Lower leg skin (tissue), 4 donors: ENCODE measurements at regions not wholly inside any gene's neighbourhood (a gene's known extent, or its start where the extent isn't known, plus 50 kb on each side); places are given as distances from the start of the nearest gene placed in this dataset.

ENCODE experiments used
- DNase-seq, 2 donors: peaks; one replicate each; pipeline ENCODE4 v3.0.0-alpha.2; 2019; ENCODE audit warnings: low spot score in 2 of 2
- H3K4me3 ChIP-seq: fragments of 200-600 bp; sonication (generic); 2 replicates; pipeline ENCODE4 v1.5.1; 2017; ENCODE audit warnings: mild to moderate bottlenecking, low read depth; ENCODE audit not compliant: poor library complexity, severe bottlenecking
- CTCF ChIP-seq, 3 donors: fragments of 450-650 bp; IDR thresholded peaks; one replicate each; pipeline ENCODE4 v1.5.1; 2016; ENCODE audit warnings: antibody characterized with exemption in 3 of 3, mild to moderate bottlenecking in 3 of 3, moderate library complexity in 2 of 3
- POLR2A ChIP-seq, 2 donors: fragments of 450-650 bp; IDR thresholded peaks; one replicate each; pipeline ENCODE4 v1.6.1; 2016 to 2017; ENCODE audit warnings: antibody characterized with exemption in 2 of 2, mild to moderate bottlenecking in 1 of 2, moderate library complexity in 1 of 2
- WGBS, 2 donors: methylation state at CpG; one replicate each; pipeline ENCODE4 v1.1.5; 2018; 5-methylcytosine and 5-hydroxymethylcytosine counted together
- intact Hi-C: fragments of 100-400 bp; cut with DNase I; formaldehyde crosslinking; loops from one replicate; pipeline ENCODE4 v1.15.0; 2023; ENCODE audit warnings: low total_unique reads

DNA sequence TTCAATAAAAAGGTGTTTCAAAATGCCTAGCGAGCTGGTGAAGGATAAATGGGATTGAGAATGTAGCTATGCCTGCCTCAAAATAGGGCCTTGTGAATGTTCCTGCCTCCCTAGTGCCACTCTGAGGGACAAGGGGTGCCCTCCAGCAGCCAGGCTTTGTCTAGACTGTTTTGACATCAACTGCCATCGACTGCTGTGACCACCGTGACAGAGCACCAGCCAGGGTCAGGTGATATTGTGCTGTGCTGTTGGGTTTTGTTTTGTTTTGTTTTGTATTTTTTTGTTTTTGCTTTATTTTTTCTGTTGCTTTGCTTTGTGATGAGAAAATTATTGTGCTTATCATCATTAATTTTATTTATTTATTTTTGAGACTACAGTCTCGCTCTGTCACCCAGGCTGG, 144.8 kb downstream of the SMAD6 start:
- WGBS, 2 donors: 86 to 95% methylated on average over 4 of the region's 4 CpGs
- H3K4me3 ChIP-seq: no peak overlapping the region
- peak in 1 of 2 donors; percentile 45 for DNase-seq
- TF ChIP-seq CTCF (IDR thresholded peaks at IDR 0.05) (no peak), POLR2A (IDR thresholded peaks at IDR 0.05) (no peak)
- intact Hi-C loops: no loop called here

DNA sequence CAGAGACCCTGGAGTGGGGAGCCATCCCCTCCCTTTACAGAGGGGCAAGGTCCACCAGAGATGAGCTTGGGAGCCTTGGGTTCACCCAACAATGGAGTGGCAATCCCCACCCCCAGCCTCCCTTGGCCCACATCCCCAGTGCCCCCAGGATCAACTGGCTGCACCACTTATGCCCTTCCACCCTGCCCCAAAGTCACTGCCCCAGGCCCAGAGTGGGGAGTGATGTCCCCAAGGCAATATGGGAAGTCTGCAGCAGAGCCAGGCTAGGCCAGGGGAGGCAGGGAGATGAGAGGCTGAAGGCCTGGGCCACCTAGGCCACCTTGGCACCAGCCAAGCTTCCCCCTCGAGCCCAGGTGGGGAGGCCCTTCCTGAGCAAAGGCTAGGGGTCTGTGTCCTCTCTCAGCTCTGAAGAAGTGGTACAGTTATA, 145.5 kb downstream of the SMAD6 start:
- WGBS, 2 donors: 92 to 100% methylated on average over 1 of the region's 1 CpG
- peak in 1 of 2 donors; percentile 61 for DNase-seq

DNA sequence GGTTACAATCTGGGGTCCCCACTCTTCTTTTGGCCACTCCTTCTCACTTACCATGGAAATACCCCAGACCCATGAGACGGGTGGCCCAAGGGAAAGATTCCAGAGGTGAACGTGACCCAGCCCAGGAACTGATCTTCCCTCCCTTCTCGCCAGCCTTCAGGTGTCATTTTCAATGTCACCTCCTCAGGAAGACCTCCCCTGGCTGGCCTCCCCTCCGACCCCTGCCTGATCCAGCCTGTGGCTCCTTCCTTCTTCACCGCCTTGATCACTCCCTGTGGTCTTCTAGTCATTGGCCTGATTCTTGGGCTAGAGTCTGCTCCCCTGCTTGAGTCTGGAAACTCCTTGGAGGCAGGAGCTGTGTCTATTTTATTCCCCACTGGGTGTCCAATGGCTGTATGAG, 146.1 kb downstream of the SMAD6 start:
- intact Hi-C loops: no loop called here
- DNase-seq: peak in 1 of 2 donors; percentile 80
- WGBS, 2 donors: 94% methylated on average over 5 of the region's 5 CpGs
- no peak for TF ChIP-seq POLR2A (IDR thresholded peaks at IDR 0.05)
- no peak for TF ChIP-seq CTCF (IDR thresholded peaks at IDR 0.05)
- H3K4me3 ChIP-seq: no peak overlapping the region

More for the DNA sequence above, 145.5 kb downstream of the SMAD6 start:
- no peak overlapping the region for H3K4me3 ChIP-seq
- TF ChIP-seq CTCF (IDR thresholded peaks at IDR 0.05): no peak
- TF ChIP-seq POLR2A (IDR thresholded peaks at IDR 0.05): no peak
- intact Hi-C loops: no loop called here

- H3K4me3 ChIP-seq: no peak overlapping the region
- no peak for TF ChIP-seq POLR2A (IDR thresholded peaks at IDR 0.05)
- no peak for TF ChIP-seq CTCF (IDR thresholded peaks at IDR 0.05)
- 89 to 90% methylated on average over 8 of the region's 9 CpGs for WGBS, 2 donors
- peak in 1 of 2 donors; percentile 73 for DNase-seq
- intact Hi-C loops: no loop called here
Observed at GRCh38 chr15:66848686-66849392, 146.8 kb downstream of the SMAD6 start.

DNA sequence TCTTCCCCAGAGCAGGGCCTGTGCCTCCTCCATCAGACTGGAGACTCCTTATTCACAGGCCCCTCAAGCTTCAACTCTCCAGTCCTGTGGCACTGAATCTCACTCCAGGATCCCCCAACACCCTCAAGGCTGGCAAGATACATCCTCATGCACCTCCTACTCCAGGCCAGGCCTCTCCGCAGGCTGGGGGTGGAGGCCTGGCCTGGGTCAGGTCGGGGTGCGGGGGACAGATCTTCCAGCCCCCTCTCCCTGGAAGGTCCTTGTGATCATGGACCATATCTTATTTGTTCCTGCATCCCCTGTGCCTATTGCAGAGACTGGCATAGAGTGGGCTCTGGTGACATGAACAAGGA, 147.3 kb downstream of the SMAD6 start:
- 97% methylated on average over 3 of the region's 3 CpGs for WGBS, 2 donors
- peak in 1 of 2 donors; percentile 23 for DNase-seq
- TF ChIP-seq POLR2A (IDR thresholded peaks at IDR 0.05): no peak
- TF ChIP-seq CTCF (IDR thresholded peaks at IDR 0.05): no peak
- H3K4me3 ChIP-seq: no peak overlapping the region
- intact Hi-C loops: no loop called here

DNA sequence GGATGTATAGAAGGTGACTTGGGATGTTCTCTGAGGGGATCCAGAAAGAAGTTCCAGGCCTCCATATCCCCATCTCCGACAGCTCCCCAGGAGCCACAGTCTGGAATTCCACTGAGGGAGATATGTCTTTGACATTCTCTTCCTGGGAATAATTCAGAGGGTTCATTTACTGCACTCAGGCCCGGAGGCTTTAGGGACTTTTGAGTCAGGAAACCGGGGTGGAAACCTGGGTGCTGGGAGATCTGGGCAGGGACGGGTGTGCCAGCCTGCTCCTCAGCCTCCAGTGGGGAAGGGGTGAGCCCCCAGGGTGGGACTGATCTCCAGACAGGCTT, 147.7 kb downstream of the SMAD6 start:
- DNase-seq: no peak
- no peak overlapping the region for H3K4me3 ChIP-seq
- WGBS, 2 donors: 80 to 98% methylated on average over 4 of the region's 4 CpGs
- intact Hi-C loops: loop anchor here (5.0 to 10.0 kb wide), 2 partner anchors 65 to 242 kb away; no protein-coding TSS in a partner anchor
- TF ChIP-seq CTCF (IDR thresholded peaks at IDR 0.05) (no peak), POLR2A (IDR thresholded peaks at IDR 0.05) (no peak)
